Loucy (cell line): ENCODE measurements at regions not wholly inside any gene's neighbourhood (a gene's known extent, or its start where the extent isn't known, plus 50 kb on each side); places are given as distances from the start of the nearest gene placed in this dataset.

Experiments
- EZH2phosphoT487 ChIP-seq: fragments of 200-600 bp; IDR thresholded peaks from 2 replicates; pipeline ENCODE4 v1.6.1; 2018; ENCODE audit warnings: antibody characterized with exemption, mild to moderate bottlenecking, moderate library complexity, borderline replicate concordance
- TF ChIP-seq, protein P1 (sequence below): fragments of 200-600 bp; sonication (generic); conservative IDR thresholded peaks from 2 replicates; pipeline ENCODE4 v1.5.1; 2014; ENCODE audit warnings: mild to moderate bottlenecking, antibody characterized with exemption, low read length

DNA sequence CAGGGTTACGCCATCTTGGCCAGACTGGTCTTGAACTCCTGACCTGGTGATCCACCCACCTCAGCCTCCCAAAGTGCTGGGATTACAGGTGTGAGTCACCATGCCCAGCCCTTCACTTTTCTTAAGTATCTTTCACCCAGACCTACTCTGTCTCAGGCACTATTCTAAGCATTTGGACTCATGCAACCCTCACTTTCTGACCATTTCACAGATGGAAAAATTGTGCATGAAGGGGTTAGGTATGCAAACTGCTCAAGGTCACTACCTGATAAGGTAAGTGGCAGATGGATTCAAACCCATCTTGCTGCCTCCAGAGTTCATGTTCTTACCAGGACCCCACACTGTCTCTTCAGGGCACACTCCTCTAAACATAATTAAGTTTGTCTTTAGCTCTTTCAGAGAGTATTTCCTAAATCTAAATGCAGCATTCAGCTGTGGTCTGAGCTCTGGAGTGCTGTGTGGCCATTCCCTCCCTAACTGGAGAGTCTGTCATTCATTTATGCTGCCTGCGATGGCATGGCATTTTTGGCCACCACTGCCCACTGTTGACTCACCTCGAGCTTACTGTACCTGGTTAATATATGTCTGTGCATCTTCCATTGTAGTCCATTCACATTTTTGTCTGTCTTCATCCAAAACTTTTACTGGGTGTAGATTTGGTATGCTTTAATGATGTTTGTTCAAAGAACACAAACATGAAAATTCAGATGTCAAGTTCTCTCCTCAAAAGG, 88.4 kb downstream of the CCDC71L start:
- TF ChIP-seq, protein P1, sequence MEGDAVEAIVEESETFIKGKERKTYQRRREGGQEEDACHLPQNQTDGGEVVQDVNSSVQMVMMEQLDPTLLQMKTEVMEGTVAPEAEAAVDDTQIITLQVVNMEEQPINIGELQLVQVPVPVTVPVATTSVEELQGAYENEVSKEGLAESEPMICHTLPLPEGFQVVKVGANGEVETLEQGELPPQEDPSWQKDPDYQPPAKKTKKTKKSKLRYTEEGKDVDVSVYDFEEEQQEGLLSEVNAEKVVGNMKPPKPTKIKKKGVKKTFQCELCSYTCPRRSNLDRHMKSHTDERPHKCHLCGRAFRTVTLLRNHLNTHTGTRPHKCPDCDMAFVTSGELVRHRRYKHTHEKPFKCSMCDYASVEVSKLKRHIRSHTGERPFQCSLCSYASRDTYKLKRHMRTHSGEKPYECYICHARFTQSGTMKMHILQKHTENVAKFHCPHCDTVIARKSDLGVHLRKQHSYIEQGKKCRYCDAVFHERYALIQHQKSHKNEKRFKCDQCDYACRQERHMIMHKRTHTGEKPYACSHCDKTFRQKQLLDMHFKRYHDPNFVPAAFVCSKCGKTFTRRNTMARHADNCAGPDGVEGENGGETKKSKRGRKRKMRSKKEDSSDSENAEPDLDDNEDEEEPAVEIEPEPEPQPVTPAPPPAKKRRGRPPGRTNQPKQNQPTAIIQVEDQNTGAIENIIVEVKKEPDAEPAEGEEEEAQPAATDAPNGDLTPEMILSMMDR, result no peak
- no peak for TF ChIP-seq EZH2phosphoT487
